ENCODE measurements at regions not wholly inside any gene's neighbourhood (a gene's known extent, or its start where the extent isn't known, plus 50 kb on each side); places are given as distances from the start of the nearest gene placed in this dataset.
"Not testable (repeated sequence)": the region's sequence is repeated elsewhere in the genome, so short reads cannot be mapped to it uniquely, and the experiment has no call there.

GRCh38 chr5:90338712-90339372, 70.7 kb downstream of the CETN3 start:
- no peak for DNase-seq (ENCODE audit: low spot score)

- no peak for DNase-seq (ENCODE audit: low spot score)
These were observed 72.0 kb downstream of the CETN3 start for GRCh38 chr5:90337449-90338052.

GRCh38 chr5:90336752-90337151, 72.8 kb downstream of the CETN3 start:
- DNase-seq (ENCODE audit: low spot score): no peak

- no peak for DNase-seq (ENCODE audit: low spot score)
These were observed 74.8 kb downstream of the CETN3 start for GRCh38 chr5:90334741-90335140.

GRCh38 chr5:90329911-90330310, 79.6 kb downstream of the CETN3 start:
- DNase-seq (ENCODE audit: low spot score): no peak

GRCh38 chr5:90326995-90327394, 82.6 kb downstream of the CETN3 start:
- no peak for DNase-seq (ENCODE audit: low spot score)

GRCh38 chr5:90325093-90325492, 84.5 kb downstream of the CETN3 start:
- no peak for DNase-seq (ENCODE audit: low spot score)

- not testable (repeated sequence) for DNase-seq (ENCODE audit: low spot score)
These were observed 89.2 kb downstream of the CETN3 start for GRCh38 chr5:90320348-90320747.

- DNase-seq (ENCODE audit: low spot score): no peak
These were observed 97.5 kb downstream of the CETN3 start for GRCh38 chr5:90312027-90312426.

- DNase-seq (ENCODE audit: low spot score): no peak
These were observed 98.2 kb downstream of the CETN3 start for GRCh38 chr5:90311401-90311800.

GRCh38 chr5:90308787-90309585, 100.6 kb downstream of the CETN3 start:
- DNase-seq (ENCODE audit: low spot score): no peak

- DNase-seq (ENCODE audit: low spot score): no peak
These were observed 101.8 kb downstream of the CETN3 start for GRCh38 chr5:90307782-90308181.

GRCh38 chr5:90307322-90307721, 102.2 kb downstream of the CETN3 start:
- DNase-seq (ENCODE audit: low spot score): no peak

- DNase-seq (ENCODE audit: low spot score): no peak
These were observed 102.9 kb downstream of the CETN3 start for GRCh38 chr5:90306613-90307012.

- no peak for DNase-seq (ENCODE audit: low spot score)
These were observed 104.4 kb downstream of the CETN3 start for GRCh38 chr5:90305041-90305720.

GRCh38 chr5:90301248-90301647, 108.3 kb downstream of the CETN3 start:
- peak; percentile 14 for DNase-seq (ENCODE audit: low spot score)

GRCh38 chr5:90297045-90297764, 112.4 kb downstream of the CETN3 start:
- no peak for DNase-seq (ENCODE audit: low spot score)

- DNase-seq (ENCODE audit: low spot score): peak; percentile 6
These were observed 115.0 kb downstream of the CETN3 start for GRCh38 chr5:90294604-90295003.

- DNase-seq (ENCODE audit: low spot score): no peak
These were observed 115.6 kb downstream of the CETN3 start for GRCh38 chr5:90293931-90294330.

GRCh38 chr5:90290648-90291047, 118.9 kb downstream of the CETN3 start:
- DNase-seq (ENCODE audit: low spot score): no peak

GRCh38 chr5:90289837-90290236, 119.7 kb downstream of the CETN3 start:
- no peak for DNase-seq (ENCODE audit: low spot score)

- no peak for DNase-seq (ENCODE audit: low spot score)
These were observed 122.5 kb downstream of the CETN3 start for GRCh38 chr5:90287036-90287435.
